ENCODE measurements at regions not wholly inside any gene's neighbourhood (a gene's known extent, or its start where the extent isn't known, plus 50 kb on each side); places are given as distances from the start of the nearest gene placed in this dataset.

GRCh38 chr9:88783711-88784083 lies 207.6 kb upstream of the S1PR3 start:
- Histone ChIP-seq H3K36me3 (ENCODE audit: control insufficient read depth in 1 of 2, insufficient read depth in 2 of 2, low read length in 2 of 2) (no peaks in the 10 kb centered on the region), H3K4me1 (ENCODE audit: control insufficient read depth in 1 of 2, insufficient read depth in 2 of 2, low read length in 2 of 2) (no peaks in the 10 kb centered on the region), H3K9ac (ENCODE audit: low read depth in 1 of 2, low read length in 2 of 2) (no peak overlapping the region), H3K27ac (ENCODE audit: low read depth, low read length) (no peak overlapping the region), H3K4me3 (ENCODE audit: low read depth in 1 of 2, low read length in 2 of 2) (no peak overlapping the region), H3K27me3 (ENCODE audit: control insufficient read depth in 1 of 2, insufficient read depth in 2 of 2, low read length in 2 of 2) (no peaks in the 10 kb centered on the region), H3K9me3 (ENCODE audit: control insufficient read depth in 1 of 2, low read length in 2 of 2) (no peaks in the 10 kb centered on the region)

DNA sequence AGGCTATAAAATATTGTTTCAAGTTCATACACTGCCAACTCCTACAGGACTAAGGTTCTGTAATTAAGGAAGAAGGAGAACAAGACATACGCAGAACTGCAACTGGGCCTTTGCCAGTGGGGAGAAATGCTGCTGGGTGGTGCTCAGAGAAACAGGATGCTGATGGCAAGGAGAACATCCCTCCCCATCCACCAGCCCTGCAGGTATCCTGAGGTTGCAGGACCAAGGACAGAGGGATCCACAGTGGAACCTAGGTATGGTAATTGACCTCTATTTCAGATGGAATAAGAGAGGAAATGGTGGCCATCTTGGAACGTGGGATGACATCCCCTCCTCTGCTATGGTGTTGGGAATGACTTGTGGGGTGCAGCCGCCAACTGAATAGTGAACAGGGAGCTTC lies 206.3 kb upstream of the S1PR3 start:
- H3K36me3 ChIP-seq (ENCODE audit: control insufficient read depth in 1 of 2, insufficient read depth in 2 of 2, low read length in 2 of 2): no peaks in the 10 kb centered on the region
- H3K4me1 ChIP-seq (ENCODE audit: control insufficient read depth in 1 of 2, insufficient read depth in 2 of 2, low read length in 2 of 2): no peaks in the 10 kb centered on the region
- no peak overlapping the region for H3K4me3 ChIP-seq (ENCODE audit: low read depth in 1 of 2, low read length in 2 of 2)
- H3K9me3 ChIP-seq (ENCODE audit: control insufficient read depth in 1 of 2, low read length in 2 of 2): no peaks in the 10 kb centered on the region
- no peaks in the 10 kb centered on the region for H3K27me3 ChIP-seq (ENCODE audit: control insufficient read depth in 1 of 2, insufficient read depth in 2 of 2, low read length in 2 of 2)
- no peak overlapping the region for H3K27ac ChIP-seq (ENCODE audit: low read depth, low read length)
- H3K9ac ChIP-seq (ENCODE audit: low read depth in 1 of 2, low read length in 2 of 2): no peak overlapping the region

DNA sequence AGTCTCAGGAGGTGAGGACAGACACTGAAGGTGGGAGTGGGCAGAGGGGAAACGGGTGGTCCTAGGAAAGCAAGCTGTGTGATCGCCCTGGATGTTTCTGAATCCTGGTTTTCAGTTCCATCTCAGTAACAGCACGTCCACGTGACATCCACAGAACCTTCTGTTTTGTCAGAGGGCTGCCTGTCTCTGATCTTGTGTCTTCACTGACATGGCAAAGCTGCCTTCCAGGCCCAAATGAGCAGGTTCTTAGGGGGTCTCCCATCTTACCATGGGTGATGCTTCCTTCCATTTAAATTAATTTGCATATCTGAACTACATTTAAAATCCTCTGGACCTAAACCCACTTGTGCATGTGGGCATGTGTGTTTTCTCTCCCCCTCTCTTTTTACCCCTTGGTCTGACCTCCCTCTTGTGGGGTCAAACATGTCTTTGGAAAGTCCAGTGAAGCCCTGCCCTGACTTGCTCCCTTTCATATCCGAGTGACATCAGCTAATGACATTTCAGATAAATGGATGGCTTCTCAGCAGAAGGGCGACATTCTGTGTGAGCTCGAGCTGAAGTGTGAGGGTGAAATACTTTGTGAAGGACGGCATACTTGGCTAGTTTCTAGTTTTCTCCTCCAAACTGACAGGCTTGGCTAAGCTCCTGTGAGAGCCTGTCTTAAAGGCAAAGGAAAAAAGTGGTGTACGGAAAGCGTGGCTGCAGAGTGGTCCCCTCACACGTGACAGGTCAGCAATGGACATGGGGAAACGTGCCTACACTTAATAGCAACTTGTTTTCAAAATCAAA lies 204.8 kb upstream of the S1PR3 start:
- Histone ChIP-seq H3K9ac (ENCODE audit: low read depth in 1 of 2, low read length in 2 of 2) (no peak overlapping the region), H3K36me3 (ENCODE audit: control insufficient read depth in 1 of 2, insufficient read depth in 2 of 2, low read length in 2 of 2) (no peaks in the 10 kb centered on the region), H3K27ac (ENCODE audit: low read depth, low read length) (no peak overlapping the region), H3K4me3 (ENCODE audit: low read depth in 1 of 2, low read length in 2 of 2) (no peak overlapping the region), H3K4me1 (ENCODE audit: control insufficient read depth in 1 of 2, insufficient read depth in 2 of 2, low read length in 2 of 2) (no peaks in the 10 kb centered on the region), H3K9me3 (ENCODE audit: control insufficient read depth in 1 of 2, low read length in 2 of 2) (no peaks in the 10 kb centered on the region), H3K27me3 (ENCODE audit: control insufficient read depth in 1 of 2, insufficient read depth in 2 of 2, low read length in 2 of 2) (no peaks in the 10 kb centered on the region)

DNA sequence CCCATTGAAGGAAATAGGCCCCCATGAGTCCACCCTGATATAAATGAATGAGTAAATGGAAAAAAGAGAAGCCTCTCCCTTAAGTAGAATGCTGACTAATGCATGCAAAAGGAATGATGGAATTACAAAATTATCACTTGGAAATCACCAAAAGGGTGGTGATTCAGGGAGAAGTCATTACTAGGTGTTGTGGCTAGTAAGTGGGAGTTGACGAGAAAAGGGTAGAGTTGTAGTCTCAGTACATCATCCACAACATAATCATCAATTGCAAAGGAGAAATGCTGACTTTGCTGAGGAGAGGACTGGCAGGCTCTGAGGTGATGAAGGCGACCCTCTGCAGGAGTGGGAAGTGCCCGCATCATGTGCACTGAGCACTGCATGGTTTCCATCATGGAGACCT lies 201.5 kb upstream of the S1PR3 start:
- Histone ChIP-seq H3K9me3 (ENCODE audit: control insufficient read depth in 1 of 2, low read length in 2 of 2) (no peaks in the 10 kb centered on the region), H3K27me3 (ENCODE audit: control insufficient read depth in 1 of 2, insufficient read depth in 2 of 2, low read length in 2 of 2) (no peaks in the 10 kb centered on the region)

DNA sequence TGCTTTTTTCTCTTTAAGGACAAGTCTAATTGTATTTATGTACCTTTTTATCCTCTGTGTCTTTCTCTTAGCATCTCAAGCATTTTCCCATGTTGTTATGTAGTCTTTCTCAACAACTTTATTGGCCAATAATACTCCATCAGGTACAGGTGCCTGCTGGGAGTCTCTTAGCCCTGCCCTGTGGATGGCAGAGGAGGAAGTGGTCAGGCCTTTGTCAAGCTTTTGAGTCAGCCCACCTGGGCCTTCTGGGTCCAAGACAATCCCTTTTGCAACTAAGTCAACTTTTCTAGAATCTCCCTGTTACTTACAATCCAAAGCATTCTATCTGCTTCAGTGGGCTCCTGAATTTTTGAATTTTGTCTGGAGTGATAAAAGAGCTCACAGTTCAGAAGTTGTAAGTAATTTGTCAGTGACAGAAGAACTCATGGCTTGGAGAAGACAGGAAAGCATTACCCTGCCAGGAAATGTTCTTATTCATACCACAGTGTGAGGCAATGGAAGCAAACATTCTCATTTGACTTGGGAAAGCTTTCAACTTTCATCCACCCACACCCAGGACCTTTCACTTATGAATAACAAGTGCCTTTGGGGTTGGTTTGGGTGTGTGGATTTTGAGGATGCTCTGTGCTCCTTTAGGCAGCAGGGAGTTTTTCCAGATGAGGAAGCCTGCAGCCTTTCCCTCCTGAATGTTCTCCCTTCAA lies 200.0 kb upstream of the S1PR3 start:
- Histone ChIP-seq H3K4me3 (ENCODE audit: low read depth in 1 of 2, low read length in 2 of 2) (no peak overlapping the region), H3K27me3 (ENCODE audit: control insufficient read depth in 1 of 2, insufficient read depth in 2 of 2, low read length in 2 of 2) (no peaks in the 10 kb centered on the region), H3K4me1 (ENCODE audit: control insufficient read depth in 1 of 2, insufficient read depth in 2 of 2, low read length in 2 of 2) (no peaks in the 10 kb centered on the region), H3K9me3 (ENCODE audit: control insufficient read depth in 1 of 2, low read length in 2 of 2) (no peaks in the 10 kb centered on the region), H3K9ac (ENCODE audit: low read depth in 1 of 2, low read length in 2 of 2) (no peak overlapping the region), H3K27ac (ENCODE audit: low read depth, low read length) (no peak overlapping the region), H3K36me3 (ENCODE audit: control insufficient read depth in 1 of 2, insufficient read depth in 2 of 2, low read length in 2 of 2) (no peaks in the 10 kb centered on the region)

More for the DNA sequence above, 201.5 kb upstream of the S1PR3 start:
- no peak overlapping the region for H3K9ac ChIP-seq (ENCODE audit: low read depth in 1 of 2, low read length in 2 of 2)
- H3K36me3 ChIP-seq (ENCODE audit: control insufficient read depth in 1 of 2, insufficient read depth in 2 of 2, low read length in 2 of 2): no peaks in the 10 kb centered on the region
- H3K4me1 ChIP-seq (ENCODE audit: control insufficient read depth in 1 of 2, insufficient read depth in 2 of 2, low read length in 2 of 2): no peaks in the 10 kb centered on the region
- no peak overlapping the region for H3K4me3 ChIP-seq (ENCODE audit: low read depth in 1 of 2, low read length in 2 of 2)
- H3K27ac ChIP-seq (ENCODE audit: low read depth, low read length): no peak overlapping the region

DNA sequence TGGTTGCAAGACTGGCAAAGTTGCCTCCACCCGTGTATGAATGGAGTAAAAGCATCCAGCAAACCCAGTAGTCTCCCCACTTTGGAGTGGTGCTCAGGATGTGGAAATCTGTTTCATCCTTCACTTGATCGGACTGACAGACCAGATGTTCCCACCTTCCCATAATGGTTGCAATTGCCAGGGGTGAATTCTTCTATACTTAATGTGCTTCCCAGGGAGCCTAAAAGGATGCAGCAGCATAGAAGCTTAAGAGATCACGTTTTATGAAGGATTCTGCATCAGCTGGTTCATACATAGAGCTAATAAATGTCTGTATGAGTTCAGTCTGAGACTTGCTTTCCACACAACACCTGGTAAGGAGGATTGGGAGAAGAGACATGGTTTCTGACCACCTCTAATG lies 198.8 kb upstream of the S1PR3 start:
- H3K36me3 ChIP-seq (ENCODE audit: control insufficient read depth in 1 of 2, insufficient read depth in 2 of 2, low read length in 2 of 2): no peaks in the 10 kb centered on the region
- no peaks in the 10 kb centered on the region for H3K27me3 ChIP-seq (ENCODE audit: control insufficient read depth in 1 of 2, insufficient read depth in 2 of 2, low read length in 2 of 2)
- H3K9me3 ChIP-seq (ENCODE audit: control insufficient read depth in 1 of 2, low read length in 2 of 2): no peaks in the 10 kb centered on the region
- H3K4me1 ChIP-seq (ENCODE audit: control insufficient read depth in 1 of 2, insufficient read depth in 2 of 2, low read length in 2 of 2): no peaks in the 10 kb centered on the region
- no peak overlapping the region for H3K4me3 ChIP-seq (ENCODE audit: low read depth in 1 of 2, low read length in 2 of 2)
- H3K9ac ChIP-seq (ENCODE audit: low read depth in 1 of 2, low read length in 2 of 2): no peak overlapping the region
- no peak overlapping the region for H3K27ac ChIP-seq (ENCODE audit: low read depth, low read length)

DNA sequence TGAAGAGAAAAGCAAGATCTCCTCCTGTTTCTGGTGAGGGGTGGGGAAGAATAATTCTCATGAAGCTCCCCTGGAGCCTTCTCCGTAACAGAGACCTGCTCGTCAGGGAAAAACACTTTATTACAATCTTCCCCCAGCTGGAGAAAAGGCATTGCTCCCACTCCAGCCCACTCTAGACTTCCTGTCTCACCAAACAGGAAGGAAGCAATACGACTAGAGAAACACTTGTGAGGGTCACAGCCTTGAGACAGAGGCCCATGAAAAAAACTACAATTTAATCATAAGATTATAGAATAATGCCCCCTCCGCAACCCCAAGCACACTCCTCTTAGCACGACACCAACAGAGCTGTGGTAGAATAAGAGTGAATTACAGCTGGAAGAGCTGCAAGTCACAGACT lies 197.2 kb upstream of the S1PR3 start:
- no peaks in the 10 kb centered on the region for H3K27me3 ChIP-seq (ENCODE audit: control insufficient read depth in 1 of 2, insufficient read depth in 2 of 2, low read length in 2 of 2)
- H3K4me3 ChIP-seq (ENCODE audit: low read depth in 1 of 2, low read length in 2 of 2): no peak overlapping the region
- no peaks in the 10 kb centered on the region for H3K4me1 ChIP-seq (ENCODE audit: control insufficient read depth in 1 of 2, insufficient read depth in 2 of 2, low read length in 2 of 2)
- H3K27ac ChIP-seq (ENCODE audit: low read depth, low read length): no peak overlapping the region
- H3K9me3 ChIP-seq (ENCODE audit: control insufficient read depth in 1 of 2, low read length in 2 of 2): no peaks in the 10 kb centered on the region
- no peak overlapping the region for H3K9ac ChIP-seq (ENCODE audit: low read depth in 1 of 2, low read length in 2 of 2)
- no peaks in the 10 kb centered on the region for H3K36me3 ChIP-seq (ENCODE audit: control insufficient read depth in 1 of 2, insufficient read depth in 2 of 2, low read length in 2 of 2)

DNA sequence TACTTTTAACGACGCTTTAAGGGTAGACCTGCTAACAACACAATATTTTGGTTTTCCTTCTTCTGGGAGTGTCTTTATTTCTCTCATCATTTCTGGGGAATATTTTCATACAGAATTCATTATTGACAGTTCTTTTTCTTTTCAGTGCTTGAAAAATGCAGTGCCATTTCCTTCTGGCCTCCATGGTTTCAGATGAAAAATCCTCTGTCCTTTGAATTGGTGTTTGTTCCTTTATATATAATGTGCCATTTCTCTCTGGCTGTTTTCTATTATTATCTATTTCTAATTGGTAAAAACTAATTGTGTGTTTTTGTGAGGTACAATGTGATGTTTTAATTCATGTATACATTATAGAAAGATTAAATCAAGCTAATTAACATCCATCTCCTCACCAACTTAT lies 194.3 kb upstream of the S1PR3 start:
- H3K4me3 ChIP-seq (ENCODE audit: low read depth in 1 of 2, low read length in 2 of 2): no peak overlapping the region
- no peak overlapping the region for H3K27ac ChIP-seq (ENCODE audit: low read depth, low read length)
- no peaks in the 10 kb centered on the region for H3K36me3 ChIP-seq (ENCODE audit: control insufficient read depth in 1 of 2, insufficient read depth in 2 of 2, low read length in 2 of 2)
- H3K9me3 ChIP-seq (ENCODE audit: control insufficient read depth in 1 of 2, low read length in 2 of 2): no peaks in the 10 kb centered on the region
- H3K9ac ChIP-seq (ENCODE audit: low read depth in 1 of 2, low read length in 2 of 2): no peak overlapping the region
- no peaks in the 10 kb centered on the region for H3K27me3 ChIP-seq (ENCODE audit: control insufficient read depth in 1 of 2, insufficient read depth in 2 of 2, low read length in 2 of 2)
- no peaks in the 10 kb centered on the region for H3K4me1 ChIP-seq (ENCODE audit: control insufficient read depth in 1 of 2, insufficient read depth in 2 of 2, low read length in 2 of 2)

DNA sequence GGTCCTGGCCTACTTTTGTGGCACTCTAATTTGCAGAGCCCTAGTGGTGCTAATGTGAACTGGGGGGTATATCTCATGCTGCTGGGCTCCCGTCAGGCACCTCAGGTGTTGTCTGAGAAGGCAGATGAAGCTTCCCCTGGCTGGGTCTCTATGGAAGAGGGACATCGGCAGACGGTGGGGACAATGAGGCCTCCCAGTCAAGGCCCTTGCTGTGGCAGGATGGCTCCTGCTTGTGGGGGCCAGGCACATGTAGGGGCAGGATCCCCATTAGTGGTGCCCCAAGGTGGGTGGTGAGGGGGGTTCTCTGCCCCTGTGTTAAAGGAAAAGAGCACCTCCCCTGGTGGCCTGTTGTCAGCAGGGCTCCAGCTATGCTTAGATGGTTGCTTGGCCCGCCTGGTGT lies 192.8 kb upstream of the S1PR3 start:
- Histone ChIP-seq H3K27ac (ENCODE audit: low read depth, low read length) (no peak overlapping the region), H3K9me3 (ENCODE audit: control insufficient read depth in 1 of 2, low read length in 2 of 2) (no peaks in the 10 kb centered on the region), H3K4me3 (ENCODE audit: low read depth in 1 of 2, low read length in 2 of 2) (no peak overlapping the region), H3K4me1 (ENCODE audit: control insufficient read depth in 1 of 2, insufficient read depth in 2 of 2, low read length in 2 of 2) (no peaks in the 10 kb centered on the region), H3K36me3 (ENCODE audit: control insufficient read depth in 1 of 2, insufficient read depth in 2 of 2, low read length in 2 of 2) (no peaks in the 10 kb centered on the region), H3K27me3 (ENCODE audit: control insufficient read depth in 1 of 2, insufficient read depth in 2 of 2, low read length in 2 of 2) (no peaks in the 10 kb centered on the region), H3K9ac (ENCODE audit: low read depth in 1 of 2, low read length in 2 of 2) (no peak overlapping the region)

- Histone ChIP-seq H3K27ac (ENCODE audit: low read depth, low read length) (no peak overlapping the region), H3K9me3 (ENCODE audit: control insufficient read depth in 1 of 2, low read length in 2 of 2) (no peaks in the 10 kb centered on the region), H3K27me3 (ENCODE audit: control insufficient read depth in 1 of 2, insufficient read depth in 2 of 2, low read length in 2 of 2) (no peaks in the 10 kb centered on the region), H3K9ac (ENCODE audit: low read depth in 1 of 2, low read length in 2 of 2) (no peak overlapping the region), H3K4me1 (ENCODE audit: control insufficient read depth in 1 of 2, insufficient read depth in 2 of 2, low read length in 2 of 2) (no peaks in the 10 kb centered on the region), H3K36me3 (ENCODE audit: control insufficient read depth in 1 of 2, insufficient read depth in 2 of 2, low read length in 2 of 2) (no peaks in the 10 kb centered on the region), H3K4me3 (ENCODE audit: low read depth in 1 of 2, low read length in 2 of 2) (no peak overlapping the region)
Observed at GRCh38 chr9:88799541-88800328, 191.5 kb upstream of the S1PR3 start.
